ENCODE measurements at regions not wholly inside any gene's neighbourhood (a gene's known extent, or its start where the extent isn't known, plus 50 kb on each side); places are given as distances from the start of the nearest gene placed in this dataset.
A peak's percentile ranks its signal among the peaks of the same experiment; 100 is the strongest.
"Not testable (repeated sequence)": the region's sequence is repeated elsewhere in the genome, so short reads cannot be mapped to it uniquely, and the experiment has no call there.

DNA sequence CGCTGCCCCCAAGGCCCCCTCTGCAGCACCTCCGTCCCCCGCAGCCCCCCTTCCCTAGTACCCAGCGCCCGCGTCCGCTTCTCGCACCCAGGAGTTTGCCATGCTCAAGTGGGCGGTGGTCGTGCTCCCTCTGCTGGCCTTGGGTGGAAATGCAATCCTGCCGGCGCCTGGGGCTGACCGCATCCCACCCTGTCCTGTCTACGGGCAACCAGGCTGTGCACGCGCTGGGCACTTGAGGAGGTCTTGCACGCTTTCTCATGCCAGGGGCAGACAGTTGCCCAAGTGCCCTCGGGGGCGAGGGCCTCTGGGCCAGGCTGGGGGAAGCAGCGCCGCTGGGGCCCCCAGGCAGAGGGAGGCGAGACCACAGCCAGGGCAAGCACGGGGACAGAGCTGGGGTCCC lies 1450.7 kb upstream of the TPTE start:
- not testable (repeated sequence) for TF ChIP-seq POLR2A (IDR thresholded peaks at IDR 0.05)
- peak in 7 of 12 donors; percentile 14 to 37 (median 31) for TF ChIP-seq CTCF (IDR thresholded peaks at IDR 0.05)

Data from heart left ventricle (tissue), 13 donors.